PC-3 (cell line): ENCODE measurements at regions not wholly inside any gene's neighbourhood (a gene's known extent, or its start where the extent isn't known, plus 50 kb on each side); places are given as distances from the start of the nearest gene placed in this dataset.
"Not testable (repeated sequence)": the region's sequence is repeated elsewhere in the genome, so short reads cannot be mapped to it uniquely, and the experiment has no call there.

Experiments
- ATAC-seq: fragments of 200-7000 bp; cut with Tn5 transposase; 2 replicates; pipeline ENCODE4 v1.9.1; 2020; ENCODE audit warnings: mild to moderate bottlenecking, moderate library complexity
- BruUV-seq: library from RNA; stranded (reverse); fragments of 400-500 nt; replicated peaks from 2 replicates; lab custom pipeline; 2021; lab: Mats Ljungman, UMichigan
- CTCF ChIA-PET: fragments of 300-600 bp; sonication (Branson Sonifier 250); formaldehyde crosslinking; loops from one replicate; lab custom pipeline; 2022; ENCODE audit warnings: antibody characterized with exemption; lab: Charles Lee
- POLR2A ChIA-PET: fragments of 300-600 bp; sonication (Branson Sonifier 250); formaldehyde crosslinking; loops from one replicate; lab custom pipeline; 2022; ENCODE audit warnings: antibody characterized with exemption; ENCODE audit not compliant: unreplicated experiment; lab: Charles Lee
- DNase-seq: peaks from one replicate; pipeline ENCODE4 v3.0.0-alpha.2; 2015
- H2AFZ ChIP-seq: fragments of 300-600 bp; sonication (generic); 2 replicates; pipeline ENCODE4 v1.6.0; 2016; ENCODE audit warnings: antibody characterized with exemption, low read length
- H3F3A ChIP-seq: fragments of 300-600 bp; sonication (generic); one replicate; pipeline ENCODE4 v1.6.0; 2017; ENCODE audit warnings: antibody characterized with exemption, low read length, control low read depth, mild to moderate bottlenecking; ENCODE audit not compliant: unreplicated experiment
- H3K27ac ChIP-seq: fragments of 300-600 bp; sonication (generic); 2 replicates; pipeline ENCODE4 v1.5.1; 2016; ENCODE audit warnings: mild to moderate bottlenecking, low read length
- H3K27me3 ChIP-seq: fragments of 300-600 bp; sonication (generic); 2 replicates; pipeline ENCODE4 v1.6.1; 2016; ENCODE audit warnings: low read length, mixed read lengths
- H3K36me3 ChIP-seq: fragments of 300-600 bp; sonication (generic); 2 replicates; pipeline ENCODE4 v1.6.1; 2016; ENCODE audit warnings: low read depth, mixed run types, low read length, mixed read lengths
- H3K4me1 ChIP-seq: fragments of 300-600 bp; sonication (generic); 2 replicates; pipeline ENCODE4 v1.5.1; 2016; ENCODE audit warnings: low read length; ENCODE audit not compliant: insufficient read depth
- H3K4me2 ChIP-seq: fragments of 300-600 bp; sonication (generic); 2 replicates; pipeline ENCODE4 v1.6.0; 2016; ENCODE audit warnings: low read length
- H3K4me3 ChIP-seq: fragments of 300-600 bp; sonication (generic); 2 replicates; pipeline ENCODE4 v1.5.1; 2016; ENCODE audit warnings: mild to moderate bottlenecking, low read length, mixed read lengths
- H3K79me2 ChIP-seq: fragments of 300-600 bp; sonication (generic); 2 replicates; pipeline ENCODE4 v1.6.1; 2017; ENCODE audit warnings: low read length, mixed read lengths
- H3K9ac ChIP-seq: fragments of 300-600 bp; sonication (generic); 2 replicates; pipeline ENCODE4 v1.6.0; 2016; ENCODE audit warnings: mild to moderate bottlenecking, low read length
- H3K9me2 ChIP-seq: fragments of 300-600 bp; sonication (generic); replicated peaks from 2 replicates; pipeline ENCODE4 v1.6.1; 2016; ENCODE audit warnings: mixed run types, low read length, mixed read lengths
- H3K9me3 ChIP-seq: fragments of 300-600 bp; sonication (generic); 2 replicates; pipeline ENCODE4 v1.6.1; 2016; ENCODE audit warnings: low read length, mixed read lengths
- H4K20me1 ChIP-seq: fragments of 300-600 bp; sonication (generic); 2 replicates; pipeline ENCODE4 v1.6.1; 2016; ENCODE audit warnings: low read length, mixed read lengths
- CTCF ChIP-seq: fragments of 300-600 bp; sonication (generic); conservative IDR thresholded peaks from 2 replicates; pipeline ENCODE4 v1.5.1; 2017; ENCODE audit warnings: antibody characterized with exemption, low read depth, mild to moderate bottlenecking, low read length
- EZH2 ChIP-seq: fragments of 300-600 bp; sonication (generic); IDR thresholded peaks from one replicate; pipeline ENCODE4 v1.6.1; 2017; ENCODE audit warnings: antibody characterized with exemption, mild to moderate bottlenecking, low read length; ENCODE audit not compliant: unreplicated experiment
- EZH2phosphoT487 ChIP-seq: fragments of 300-600 bp; sonication (generic); IDR thresholded peaks from 2 replicates; pipeline ENCODE4 v1.6.1; 2018; ENCODE audit warnings: mild to moderate bottlenecking, antibody characterized with exemption, low read length, borderline replicate concordance
- intact Hi-C: fragments of 100-400 bp; cut with micrococcal nuclease; formaldehyde crosslinking; loops from 2 replicates; pipeline ENCODE4 v1.9.0; 2023

GRCh38 chr9:42396318-42396717, 212.9 kb downstream of the SPATA31A6 start:
- Histone ChIP-seq H3K9me3 (no peaks in the 10 kb centered on the region), H3K9ac (no peak overlapping the region), H2AFZ (no peak overlapping the region), H3K27me3 (no peaks in the 10 kb centered on the region), H4K20me1 (no peaks in the 10 kb centered on the region), H3K27ac (no peak overlapping the region), H3F3A (no peaks in the 10 kb centered on the region), H3K4me3 (no peak overlapping the region), H3K4me1 (no peaks in the 10 kb centered on the region), H3K9me2 (no peaks in the 10 kb centered on the region), H3K4me2 (no peak overlapping the region), H3K36me3 (no peaks in the 10 kb centered on the region), H3K79me2 (no peaks in the 10 kb centered on the region)
- DNase-seq: no peak
- TF ChIP-seq EZH2 (no peak), CTCF (no peak), EZH2phosphoT487 (no peak)
- ChIA-PET POLR2A (no interaction called here), CTCF (no interaction called here)
- no TSS peak for BruUV-seq
- intact Hi-C loops: no loop called here
- no peak for ATAC-seq

GRCh38 chr9:42397336-42397735, 213.9 kb downstream of the SPATA31A6 start:
- H3K9me3 ChIP-seq, H3K27ac ChIP-seq, POLR2A ChIA-PET, H4K20me1 ChIP-seq, H3K9me2 ChIP-seq, H3F3A ChIP-seq, H3K4me2 ChIP-seq, BruUV-seq, CTCF ChIA-PET, H3K4me3 ChIP-seq, H3K79me2 ChIP-seq, H3K9ac ChIP-seq, H2AFZ ChIP-seq, H3K27me3 ChIP-seq, H3K36me3 ChIP-seq, intact Hi-C loops, H3K4me1 ChIP-seq: not testable (repeated sequence)
- DNase-seq (peak; percentile 38), ATAC-seq (peak; percentile 38; the same call in 1 of the 2 replicates)

GRCh38 chr9:42402919-42403318, 219.5 kb downstream of the SPATA31A6 start:
- POLR2A ChIA-PET, H3K4me3 ChIP-seq, H3K79me2 ChIP-seq, ATAC-seq, H3K9me3 ChIP-seq, H3K4me1 ChIP-seq, H3K27me3 ChIP-seq, H3F3A ChIP-seq, H4K20me1 ChIP-seq, H2AFZ ChIP-seq, H3K36me3 ChIP-seq, H3K9ac ChIP-seq, DNase-seq, BruUV-seq, H3K4me2 ChIP-seq, CTCF ChIA-PET, H3K27ac ChIP-seq, intact Hi-C loops, H3K9me2 ChIP-seq: not testable (repeated sequence)

GRCh38 chr9:42409581-42409980, 226.1 kb downstream of the SPATA31A6 start:
- H3K9me3 ChIP-seq, H3K4me2 ChIP-seq, H3K27me3 ChIP-seq, POLR2A ChIA-PET, H4K20me1 ChIP-seq, H3K9me2 ChIP-seq, CTCF ChIA-PET, H3K79me2 ChIP-seq, intact Hi-C loops, H3K4me3 ChIP-seq, H3K9ac ChIP-seq, DNase-seq, BruUV-seq, H3K36me3 ChIP-seq, ATAC-seq, H3F3A ChIP-seq, H2AFZ ChIP-seq, H3K27ac ChIP-seq, H3K4me1 ChIP-seq: not testable (repeated sequence)

- H2AFZ ChIP-seq, H3K27me3 ChIP-seq, H3K79me2 ChIP-seq, H3K4me1 ChIP-seq, H3F3A ChIP-seq, POLR2A ChIA-PET, CTCF ChIA-PET, H3K4me3 ChIP-seq, H4K20me1 ChIP-seq, H3K9me3 ChIP-seq, H3K9me2 ChIP-seq, intact Hi-C loops, H3K36me3 ChIP-seq, H3K27ac ChIP-seq, H3K9ac ChIP-seq, H3K4me2 ChIP-seq, ATAC-seq, BruUV-seq, DNase-seq: not testable (repeated sequence)
These were observed 228.9 kb downstream of the SPATA31A6 start for GRCh38 chr9:42412354-42412753.

- H3K79me2 ChIP-seq, H3K27me3 ChIP-seq, intact Hi-C loops, H3K36me3 ChIP-seq, H3K27ac ChIP-seq, H3K9ac ChIP-seq, H4K20me1 ChIP-seq, CTCF ChIA-PET, DNase-seq, H2AFZ ChIP-seq, H3K4me3 ChIP-seq, H3K4me2 ChIP-seq, ATAC-seq, H3K4me1 ChIP-seq, H3K9me2 ChIP-seq, H3F3A ChIP-seq, BruUV-seq, POLR2A ChIA-PET, H3K9me3 ChIP-seq: not testable (repeated sequence)
These were observed 231.4 kb downstream of the SPATA31A6 start for GRCh38 chr9:42414865-42415264.
